Tibial nerve (tissue), 4 donors: ENCODE measurements at regions not wholly inside any gene's neighbourhood (a gene's known extent, or its start where the extent isn't known, plus 50 kb on each side); places are given as distances from the start of the nearest gene placed in this dataset.

Experiments used
- DNase-seq, 2 donors: peaks; one replicate each; pipeline ENCODE4 v3.0.0-alpha.2; 2019; ENCODE audit warnings: low spot score in 2 of 2
- H3K27ac ChIP-seq, 4 donors: fragments of 200-600 bp; sonication (generic) in 3 of 4; one replicate each; pipeline ENCODE4 v1.5.1; 2017 to 2019; ENCODE audit warnings: mild to moderate bottlenecking in 1 of 4
- H3K27me3 ChIP-seq, 2 donors: fragments of 200-600 bp; sonication (generic) in 1 of 2; one replicate each; pipeline versions ENCODE4 v1.5.1 to v1.6.0; 2017 to 2019
- H3K36me3 ChIP-seq, 3 donors: fragments of 200-600 bp; sonication (generic); one replicate each; pipeline ENCODE4 v1.5.1; 2018 to 2019
- H3K4me1 ChIP-seq, 4 donors: fragments of 200-600 bp; sonication (generic) in 3 of 4; one replicate each; pipeline ENCODE4 v1.5.1; 2017 to 2019
- H3K4me3 ChIP-seq, 4 donors: fragments of 200-600 bp; sonication (generic) in 3 of 4; one replicate each; pipeline ENCODE4 v1.5.1; 2017 to 2019; ENCODE audit warnings: mild to moderate bottlenecking in 1 of 4, moderate library complexity in 1 of 4
- H3K9me3 ChIP-seq, 4 donors: fragments of 200-600 bp; sonication (generic) in 3 of 4; one replicate each; pipeline ENCODE4 v1.5.1; 2017 to 2019
- EP300 ChIP-seq, 2 donors: sonication (generic); formaldehyde crosslinking; IDR thresholded peaks; one replicate each; pipeline ENCODE4 v1.6.1; 2017; ENCODE audit warnings: antibody characterized with exemption in 2 of 2, mild to moderate bottlenecking in 1 of 2
- POLR2A ChIP-seq, 2 donors: fragments of 450-650 bp; IDR thresholded peaks; one replicate each; pipeline ENCODE4 v1.6.1; 2017; ENCODE audit warnings: antibody characterized with exemption in 2 of 2, mild to moderate bottlenecking in 2 of 2, moderate library complexity in 2 of 2
- WGBS, 2 donors: methylation state at CpG; one replicate each; pipeline ENCODE4 v1.1.5; 2018; 5-methylcytosine and 5-hydroxymethylcytosine counted together
- TF ChIP-seq, protein P1 (sequence below), 5 experiments: fragments of 200-600 bp in 3 of 5; fragments of 450-650 bp in 2 of 5; sonication (generic) in 3 of 5; IDR thresholded peaks; one replicate each; pipeline ENCODE4 v1.5.1; 2016 to 2019; ENCODE audit warnings: antibody characterized with exemption in 5 of 5, mild to moderate bottlenecking in 3 of 5, moderate library complexity in 2 of 5

DNA sequence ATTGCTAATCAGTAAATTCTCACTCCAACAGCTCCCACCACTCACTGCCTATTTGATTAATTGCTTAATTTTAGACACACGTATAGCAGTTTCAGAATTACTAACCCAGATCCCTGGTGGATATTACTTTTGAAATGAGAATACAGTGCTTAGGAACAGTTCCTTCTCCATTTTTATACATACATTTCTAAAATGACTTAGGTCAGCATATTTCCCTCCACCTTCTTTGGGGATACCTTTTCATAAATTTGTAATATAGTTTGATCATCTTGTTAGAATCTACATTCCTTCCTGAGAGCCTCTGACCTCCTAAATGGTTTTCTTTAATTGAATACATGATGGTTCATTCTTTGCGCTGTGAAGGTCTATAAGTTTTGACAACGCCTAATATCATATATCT is 279.8 kb upstream of the NETO1 start:
- Histone ChIP-seq H3K27ac (no peak overlapping the region), H3K36me3 (no peaks in the 10 kb centered on the region), H3K27me3 (no peaks in the 10 kb centered on the region), H3K9me3 (peaks cover 0 to 9% (median 1%) of the 10 kb centered on the region in 4 donors), H3K4me1 (no peaks in the 10 kb centered on the region), H3K4me3 (no peak overlapping the region)
- WGBS, 2 donors, result 65 to 73% methylated on average over 3 of the region's 3 CpGs
- TF ChIP-seq, protein P1, sequence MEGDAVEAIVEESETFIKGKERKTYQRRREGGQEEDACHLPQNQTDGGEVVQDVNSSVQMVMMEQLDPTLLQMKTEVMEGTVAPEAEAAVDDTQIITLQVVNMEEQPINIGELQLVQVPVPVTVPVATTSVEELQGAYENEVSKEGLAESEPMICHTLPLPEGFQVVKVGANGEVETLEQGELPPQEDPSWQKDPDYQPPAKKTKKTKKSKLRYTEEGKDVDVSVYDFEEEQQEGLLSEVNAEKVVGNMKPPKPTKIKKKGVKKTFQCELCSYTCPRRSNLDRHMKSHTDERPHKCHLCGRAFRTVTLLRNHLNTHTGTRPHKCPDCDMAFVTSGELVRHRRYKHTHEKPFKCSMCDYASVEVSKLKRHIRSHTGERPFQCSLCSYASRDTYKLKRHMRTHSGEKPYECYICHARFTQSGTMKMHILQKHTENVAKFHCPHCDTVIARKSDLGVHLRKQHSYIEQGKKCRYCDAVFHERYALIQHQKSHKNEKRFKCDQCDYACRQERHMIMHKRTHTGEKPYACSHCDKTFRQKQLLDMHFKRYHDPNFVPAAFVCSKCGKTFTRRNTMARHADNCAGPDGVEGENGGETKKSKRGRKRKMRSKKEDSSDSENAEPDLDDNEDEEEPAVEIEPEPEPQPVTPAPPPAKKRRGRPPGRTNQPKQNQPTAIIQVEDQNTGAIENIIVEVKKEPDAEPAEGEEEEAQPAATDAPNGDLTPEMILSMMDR (IDR thresholded peaks at IDR 0.05), result no peak
- DNase-seq, result no peak

GRCh38 chr18:73144030-73144429 is 276.2 kb upstream of the NETO1 start:
- Histone ChIP-seq H3K27ac (no peak overlapping the region), H3K36me3 (no peaks in the 10 kb centered on the region), H3K4me1 (no peaks in the 10 kb centered on the region), H3K9me3 (peaks cover 0 to 9% (median 1%) of the 10 kb centered on the region in 4 donors), H3K4me3 (no peak overlapping the region), H3K27me3 (no peaks in the 10 kb centered on the region)
- WGBS, 2 donors, result 91 to 96% methylated on average over 1 of the region's 1 CpG
- no peak for DNase-seq
- TF ChIP-seq POLR2A (IDR thresholded peaks at IDR 0.05), result no peak
- TF ChIP-seq, protein P1 (IDR thresholded peaks at IDR 0.05), result no peak
- TF ChIP-seq EP300 (IDR thresholded peaks at IDR 0.05), result no peak

- TF ChIP-seq POLR2A (IDR thresholded peaks at IDR 0.05) (no peak), EP300 (IDR thresholded peaks at IDR 0.05) (no peak)
- TF ChIP-seq, protein P1 (IDR thresholded peaks at IDR 0.05), result no peak
- WGBS, 2 donors, result 66 to 69% methylated on average over 2 of the region's 2 CpGs
- no peaks in the 10 kb centered on the region for H3K27me3 ChIP-seq
- DNase-seq, result no peak
- H3K4me1 ChIP-seq, result no peaks in the 10 kb centered on the region
- peaks cover 0 to under 1% (median 0%) of the 10 kb centered on the region in 4 donors for H3K9me3 ChIP-seq
- no peak overlapping the region for H3K4me3 ChIP-seq
- H3K27ac ChIP-seq, result no peak overlapping the region
- no peaks in the 10 kb centered on the region for H3K36me3 ChIP-seq
Measured at GRCh38 chr18:73136134-73136533, 268.3 kb upstream of the NETO1 start.

DNA sequence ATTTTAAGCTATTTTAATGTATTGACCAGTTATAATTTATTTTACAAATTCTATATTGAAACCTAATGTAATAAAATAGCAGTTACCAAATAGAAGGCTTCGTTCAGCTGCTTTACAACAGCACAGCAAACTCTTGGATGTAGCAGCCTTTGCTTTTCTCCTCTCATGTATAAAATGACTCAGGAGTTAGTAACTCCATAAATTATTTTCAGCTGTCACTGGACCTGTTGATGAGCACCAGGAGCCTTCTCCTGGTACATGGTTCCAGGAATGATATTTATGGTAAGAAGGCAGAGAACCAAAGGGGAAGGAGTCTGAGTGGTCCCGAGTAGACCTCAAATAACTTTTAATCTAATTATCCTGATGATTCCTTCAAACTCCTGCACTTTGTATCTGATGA is 256.4 kb upstream of the NETO1 start:
- Histone ChIP-seq H3K36me3 (no peaks in the 10 kb centered on the region), H3K9me3 (no peaks in the 10 kb centered on the region), H3K27ac (no peak overlapping the region), H3K4me3 (no peak overlapping the region), H3K27me3 (no peaks in the 10 kb centered on the region), H3K4me1 (no peaks in the 10 kb centered on the region)
- TF ChIP-seq, protein P1 (IDR thresholded peaks at IDR 0.05), result no peak
- TF ChIP-seq EP300 (IDR thresholded peaks at IDR 0.05) (no peak), POLR2A (IDR thresholded peaks at IDR 0.05) (no peak)
- DNase-seq, result no peak
- WGBS, 2 donors, result 73% methylated on average over 2 of the region's 2 CpGs

- Histone ChIP-seq H3K27ac (no peak overlapping the region), H3K27me3 (no peaks in the 10 kb centered on the region), H3K9me3 (no peaks in the 10 kb centered on the region), H3K4me1 (no peaks in the 10 kb centered on the region), H3K36me3 (no peaks in the 10 kb centered on the region), H3K4me3 (no peak overlapping the region)
- TF ChIP-seq, protein P1 (IDR thresholded peaks at IDR 0.05), result no peak
- TF ChIP-seq POLR2A (IDR thresholded peaks at IDR 0.05), result no peak
- no peak for TF ChIP-seq EP300 (IDR thresholded peaks at IDR 0.05)
- DNase-seq, result no peak
- 84 to 95% methylated on average over 1 of the region's 1 CpG for WGBS, 2 donors
Measured at GRCh38 chr18:73121207-73121606, 253.4 kb upstream of the NETO1 start.
